ENCODE measurements at regions not wholly inside any gene's neighbourhood (a gene's known extent, or its start where the extent isn't known, plus 50 kb on each side); places are given as distances from the start of the nearest gene placed in this dataset.

- Histone ChIP-seq H3K36me3 (ENCODE audit: control insufficient read depth in 5 of 5, insufficient read depth in 5 of 5, low read length in 5 of 5) (no peaks in the 10 kb centered on the region), H3K27ac (ENCODE audit: low read depth, low read length) (no peak overlapping the region), H3K4me1 (ENCODE audit: control insufficient read depth in 5 of 5, insufficient read depth in 5 of 5, low read length in 5 of 5) (peaks cover 0 to 18% (median 0%) of the 10 kb centered on the region in 5 donors), H3K4me3 (ENCODE audit: low read depth in 1 of 5, low read length in 5 of 5) (no peak overlapping the region), H3K9ac (ENCODE audit: low read length in 5 of 5) (no peak overlapping the region), H3K9me3 (ENCODE audit: control insufficient read depth in 5 of 5, low read length in 5 of 5) (no peaks in the 10 kb centered on the region), H3K27me3 (ENCODE audit: control insufficient read depth in 5 of 5, insufficient read depth in 4 of 5, low read length in 5 of 5) (no peaks in the 10 kb centered on the region)
Measured at GRCh38 chr12:46443594-46444263, 71.2 kb upstream of the SLC38A2 start.

- Histone ChIP-seq H3K27me3 (ENCODE audit: control insufficient read depth in 5 of 5, insufficient read depth in 4 of 5, low read length in 5 of 5) (no peaks in the 10 kb centered on the region), H3K27ac (ENCODE audit: low read depth, low read length) (no peak overlapping the region), H3K4me1 (ENCODE audit: control insufficient read depth in 5 of 5, insufficient read depth in 5 of 5, low read length in 5 of 5) (peaks cover 0 to 18% (median 0%) of the 10 kb centered on the region in 5 donors), H3K4me3 (ENCODE audit: low read depth in 1 of 5, low read length in 5 of 5) (no peak overlapping the region), H3K36me3 (ENCODE audit: control insufficient read depth in 5 of 5, insufficient read depth in 5 of 5, low read length in 5 of 5) (no peaks in the 10 kb centered on the region), H3K9ac (ENCODE audit: low read length in 5 of 5) (no peak overlapping the region), H3K9me3 (ENCODE audit: control insufficient read depth in 5 of 5, low read length in 5 of 5) (no peaks in the 10 kb centered on the region)
Measured at GRCh38 chr12:46442738-46443137, 70.2 kb upstream of the SLC38A2 start.

- Histone ChIP-seq H3K4me1 (ENCODE audit: control insufficient read depth in 5 of 5, insufficient read depth in 5 of 5, low read length in 5 of 5) (peaks cover 0 to 18% (median 0%) of the 10 kb centered on the region in 5 donors), H3K4me3 (ENCODE audit: low read depth in 1 of 5, low read length in 5 of 5) (no peak overlapping the region), H3K27ac (ENCODE audit: low read depth, low read length) (no peak overlapping the region), H3K9me3 (ENCODE audit: control insufficient read depth in 5 of 5, low read length in 5 of 5) (no peaks in the 10 kb centered on the region), H3K9ac (ENCODE audit: low read length in 5 of 5) (no peak overlapping the region), H3K36me3 (ENCODE audit: control insufficient read depth in 5 of 5, insufficient read depth in 5 of 5, low read length in 5 of 5) (no peaks in the 10 kb centered on the region), H3K27me3 (ENCODE audit: control insufficient read depth in 5 of 5, insufficient read depth in 4 of 5, low read length in 5 of 5) (no peaks in the 10 kb centered on the region)
Measured at GRCh38 chr12:46442239-46442638, 69.7 kb upstream of the SLC38A2 start.

GRCh38 chr12:46439793-46440511, 67.4 kb upstream of the SLC38A2 start:
- no peak overlapping the region for H3K4me3 ChIP-seq (ENCODE audit: low read depth in 1 of 5, low read length in 5 of 5)
- peaks cover 0 to under 1% (median 0%) of the 10 kb centered on the region in 5 donors for H3K4me1 ChIP-seq (ENCODE audit: control insufficient read depth in 5 of 5, insufficient read depth in 5 of 5, low read length in 5 of 5)
- H3K36me3 ChIP-seq (ENCODE audit: control insufficient read depth in 5 of 5, insufficient read depth in 5 of 5, low read length in 5 of 5): no peaks in the 10 kb centered on the region
- H3K27me3 ChIP-seq (ENCODE audit: control insufficient read depth in 5 of 5, insufficient read depth in 4 of 5, low read length in 5 of 5): no peaks in the 10 kb centered on the region
- no peaks in the 10 kb centered on the region for H3K9me3 ChIP-seq (ENCODE audit: control insufficient read depth in 5 of 5, low read length in 5 of 5)
- no peak overlapping the region for H3K27ac ChIP-seq (ENCODE audit: low read depth, low read length)
- no peak overlapping the region for H3K9ac ChIP-seq (ENCODE audit: low read length in 5 of 5)

GRCh38 chr12:46438719-46439319, 66.2 kb upstream of the SLC38A2 start:
- H3K9me3 ChIP-seq (ENCODE audit: control insufficient read depth in 5 of 5, low read length in 5 of 5): no peaks in the 10 kb centered on the region
- no peak overlapping the region for H3K4me3 ChIP-seq (ENCODE audit: low read depth in 1 of 5, low read length in 5 of 5)
- no peak overlapping the region for H3K9ac ChIP-seq (ENCODE audit: low read length in 5 of 5)
- H3K36me3 ChIP-seq (ENCODE audit: control insufficient read depth in 5 of 5, insufficient read depth in 5 of 5, low read length in 5 of 5): no peaks in the 10 kb centered on the region
- no peak overlapping the region for H3K27ac ChIP-seq (ENCODE audit: low read depth, low read length)
- no peaks in the 10 kb centered on the region for H3K27me3 ChIP-seq (ENCODE audit: control insufficient read depth in 5 of 5, insufficient read depth in 4 of 5, low read length in 5 of 5)
- H3K4me1 ChIP-seq (ENCODE audit: control insufficient read depth in 5 of 5, insufficient read depth in 5 of 5, low read length in 5 of 5): no peaks in the 10 kb centered on the region

- Histone ChIP-seq H3K27me3 (ENCODE audit: control insufficient read depth in 5 of 5, insufficient read depth in 4 of 5, low read length in 5 of 5) (no peaks in the 10 kb centered on the region), H3K4me3 (ENCODE audit: low read depth in 1 of 5, low read length in 5 of 5) (no peak overlapping the region), H3K9ac (ENCODE audit: low read length in 5 of 5) (no peak overlapping the region), H3K9me3 (ENCODE audit: control insufficient read depth in 5 of 5, low read length in 5 of 5) (no peaks in the 10 kb centered on the region), H3K4me1 (ENCODE audit: control insufficient read depth in 5 of 5, insufficient read depth in 5 of 5, low read length in 5 of 5) (no peaks in the 10 kb centered on the region), H3K36me3 (ENCODE audit: control insufficient read depth in 5 of 5, insufficient read depth in 5 of 5, low read length in 5 of 5) (no peaks in the 10 kb centered on the region), H3K27ac (ENCODE audit: low read depth, low read length) (no peak overlapping the region)
Measured at GRCh38 chr12:46438256-46438655, 65.7 kb upstream of the SLC38A2 start.

- H3K9ac ChIP-seq (ENCODE audit: low read length in 5 of 5): no peak overlapping the region
- no peak overlapping the region for H3K27ac ChIP-seq (ENCODE audit: low read depth, low read length)
Measured at GRCh38 chr12:46437469-46437868, 64.9 kb upstream of the SLC38A2 start.

GRCh38 chr12:46436747-46437146, 64.2 kb upstream of the SLC38A2 start:
- Histone ChIP-seq H3K4me1 (ENCODE audit: control insufficient read depth in 5 of 5, insufficient read depth in 5 of 5, low read length in 5 of 5) (peaks cover 0 to 7% (median 3%) of the 10 kb centered on the region in 5 donors), H3K27ac (ENCODE audit: low read depth, low read length) (no peak overlapping the region), H3K9ac (ENCODE audit: low read length in 5 of 5) (no peak overlapping the region), H3K36me3 (ENCODE audit: control insufficient read depth in 5 of 5, insufficient read depth in 5 of 5, low read length in 5 of 5) (no peaks in the 10 kb centered on the region), H3K9me3 (ENCODE audit: control insufficient read depth in 5 of 5, low read length in 5 of 5) (no peaks in the 10 kb centered on the region), H3K27me3 (ENCODE audit: control insufficient read depth in 5 of 5, insufficient read depth in 4 of 5, low read length in 5 of 5) (no peaks in the 10 kb centered on the region), H3K4me3 (ENCODE audit: low read depth in 1 of 5, low read length in 5 of 5) (no peak overlapping the region)

More at GRCh38 chr12:46437469-46437868, 64.9 kb upstream of the SLC38A2 start:
- Histone ChIP-seq H3K4me1 (ENCODE audit: control insufficient read depth in 5 of 5, insufficient read depth in 5 of 5, low read length in 5 of 5) (peaks cover 0 to under 1% (median 0%) of the 10 kb centered on the region in 5 donors), H3K9me3 (ENCODE audit: control insufficient read depth in 5 of 5, low read length in 5 of 5) (no peaks in the 10 kb centered on the region), H3K4me3 (ENCODE audit: low read depth in 1 of 5, low read length in 5 of 5) (no peak overlapping the region), H3K36me3 (ENCODE audit: control insufficient read depth in 5 of 5, insufficient read depth in 5 of 5, low read length in 5 of 5) (no peaks in the 10 kb centered on the region), H3K27me3 (ENCODE audit: control insufficient read depth in 5 of 5, insufficient read depth in 4 of 5, low read length in 5 of 5) (no peaks in the 10 kb centered on the region)

- no peak overlapping the region for H3K9ac ChIP-seq (ENCODE audit: low read length in 5 of 5)
- H3K27ac ChIP-seq (ENCODE audit: low read depth, low read length): no peak overlapping the region
- H3K4me3 ChIP-seq (ENCODE audit: low read depth in 1 of 5, low read length in 5 of 5): no peak overlapping the region
- peaks cover 2 to 15% (median 12%) of the 10 kb centered on the region in 5 donors for H3K4me1 ChIP-seq (ENCODE audit: control insufficient read depth in 5 of 5, insufficient read depth in 5 of 5, low read length in 5 of 5)
- H3K36me3 ChIP-seq (ENCODE audit: control insufficient read depth in 5 of 5, insufficient read depth in 5 of 5, low read length in 5 of 5): no peaks in the 10 kb centered on the region
- no peaks in the 10 kb centered on the region for H3K27me3 ChIP-seq (ENCODE audit: control insufficient read depth in 5 of 5, insufficient read depth in 4 of 5, low read length in 5 of 5)
- H3K9me3 ChIP-seq (ENCODE audit: control insufficient read depth in 5 of 5, low read length in 5 of 5): no peaks in the 10 kb centered on the region
Measured at GRCh38 chr12:46435625-46436024, 63.1 kb upstream of the SLC38A2 start.

- no peak overlapping the region for H3K4me3 ChIP-seq (ENCODE audit: low read depth in 1 of 5, low read length in 5 of 5)
Measured at GRCh38 chr12:46435029-46435428, 62.5 kb upstream of the SLC38A2 start.

More at GRCh38 chr12:46435029-46435428, 62.5 kb upstream of the SLC38A2 start:
- Histone ChIP-seq H3K27ac (ENCODE audit: low read depth, low read length) (no peak overlapping the region), H3K27me3 (ENCODE audit: control insufficient read depth in 5 of 5, insufficient read depth in 4 of 5, low read length in 5 of 5) (peaks cover 0 to 2% (median 0%) of the 10 kb centered on the region in 5 donors), H3K9me3 (ENCODE audit: control insufficient read depth in 5 of 5, low read length in 5 of 5) (no peaks in the 10 kb centered on the region), H3K36me3 (ENCODE audit: control insufficient read depth in 5 of 5, insufficient read depth in 5 of 5, low read length in 5 of 5) (no peaks in the 10 kb centered on the region), H3K9ac (ENCODE audit: low read length in 5 of 5) (no peak overlapping the region), H3K4me1 (ENCODE audit: control insufficient read depth in 5 of 5, insufficient read depth in 5 of 5, low read length in 5 of 5) (peaks cover 7 to 20% (median 16%) of the 10 kb centered on the region in 5 donors)

Data from subcutaneous abdominal adipose tissue (tissue), 5 donors.